ENCODE measurements at regions not wholly inside any gene's neighbourhood (a gene's known extent, or its start where the extent isn't known, plus 50 kb on each side); places are given as distances from the start of the nearest gene placed in this dataset.

DNA sequence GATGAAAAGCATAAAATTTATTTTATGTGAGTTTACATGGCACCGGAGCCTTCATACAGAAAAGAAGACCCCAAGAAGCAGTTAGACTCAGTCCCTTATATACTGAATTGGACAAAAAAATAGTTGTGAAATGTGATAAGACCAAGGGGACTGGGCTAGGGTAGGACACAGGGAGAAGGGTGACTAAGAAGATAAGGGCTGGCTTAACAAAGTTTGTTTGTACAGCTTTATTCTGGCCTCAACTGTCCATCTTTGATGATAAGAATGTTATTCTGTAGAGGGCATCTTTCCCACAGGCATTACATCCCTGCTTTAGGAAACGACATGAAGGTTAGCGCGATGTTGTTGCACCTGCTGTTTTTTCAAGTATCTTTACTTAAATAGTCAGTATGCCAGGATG is 86.5 kb downstream of the SEC61G start:
- H3K4me1 Mint-ChIP-seq: peaks cover 38% of the 10 kb centered on the region

DNA sequence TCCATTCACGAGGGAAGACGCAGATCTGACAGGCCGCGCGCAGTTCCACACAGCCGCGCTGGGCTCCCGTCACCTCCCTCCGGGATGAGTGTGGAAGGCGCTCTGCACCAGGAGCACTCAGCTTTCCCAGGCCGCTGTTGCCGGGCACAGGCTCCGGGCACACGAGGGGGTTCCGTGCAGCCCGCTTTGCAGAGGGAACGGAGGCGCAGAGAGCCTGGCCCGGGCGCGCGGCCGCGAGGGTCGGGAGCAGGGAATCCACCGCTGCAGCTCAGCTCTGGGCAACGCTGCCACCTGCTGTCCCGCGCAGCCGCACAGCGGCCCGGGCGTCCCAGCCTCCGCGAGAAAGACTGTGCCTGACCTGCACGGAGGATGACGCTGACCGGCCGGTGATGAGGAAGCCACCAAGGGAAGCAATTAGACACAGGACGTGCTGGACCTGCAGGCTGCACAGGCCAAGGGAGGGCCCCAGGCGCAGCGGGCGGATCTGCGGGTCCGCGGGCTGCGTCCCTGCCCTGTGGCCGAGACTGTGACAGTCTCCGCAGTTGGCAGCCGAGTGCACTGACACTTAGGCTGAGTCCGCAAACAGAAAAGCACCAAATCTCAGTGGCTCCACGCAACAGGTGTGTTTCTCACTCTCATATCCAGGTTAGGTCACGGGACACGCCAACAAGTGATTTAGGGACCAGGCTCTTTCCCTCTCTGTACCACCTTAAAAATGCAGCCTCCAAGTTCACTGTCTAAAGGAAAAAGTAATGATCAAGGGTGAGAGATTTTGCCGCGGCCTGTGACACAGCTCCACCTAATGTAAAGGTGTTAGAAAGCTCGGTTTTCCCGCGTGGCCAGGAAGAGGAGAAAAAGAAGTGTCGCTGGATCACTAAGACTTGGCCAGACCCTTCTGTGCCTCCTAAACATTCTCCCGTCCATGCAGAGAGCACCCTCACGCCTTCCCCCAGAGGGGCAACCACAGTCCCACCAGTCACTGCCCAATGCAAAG is 94.5 kb downstream of the SEC61G start:
- Mint-ChIP-seq H3K9me3 (peaks cover 22% of the 10 kb centered on the region), H3K27me3 (ENCODE audit: low read depth) (peaks cover 44% of the 10 kb centered on the region), H3K36me3 (peaks cover 16% of the 10 kb centered on the region), H3K27ac (no peak overlapping the region), H3K4me3 (peak overlapping the region; percentile 83), H3K4me1 (peaks cover 34% of the 10 kb centered on the region)
- peak; percentile 81 for DNase-seq (ENCODE audit: low spot score)
- ChIA-PET POLR2A (no interaction called here), CTCF (interaction anchor here (0.6 to 1.1 kb wide), 3 partner anchors 16 to 42 kb away, joined by 3 to 6 read pairs (median 3); no protein-coding TSS in a partner anchor)
- peak; percentile 90 for ATAC-seq
- TF ChIP-seq JUN (CRISPR knock-in tag; IDR thresholded peaks at IDR 0.05) (no peak), ZNF263 (CRISPR knock-in tag; IDR thresholded peaks at IDR 0.05; ENCODE audit: low read depth) (peak; percentile 64; the same call in 1 of the 2 replicates), SP1 (CRISPR knock-in tag; conservative IDR thresholded peaks at IDR 0.05) (peak; percentile 40; the same call in 1 of the 2 replicates), FOXP1 (CRISPR knock-in tag; IDR thresholded peaks at IDR 0.05; ENCODE audit: borderline replicate concordance) (peak; percentile 29; the same call in 1 of the 2 replicates)
- TF ChIP-seq, protein P1, sequence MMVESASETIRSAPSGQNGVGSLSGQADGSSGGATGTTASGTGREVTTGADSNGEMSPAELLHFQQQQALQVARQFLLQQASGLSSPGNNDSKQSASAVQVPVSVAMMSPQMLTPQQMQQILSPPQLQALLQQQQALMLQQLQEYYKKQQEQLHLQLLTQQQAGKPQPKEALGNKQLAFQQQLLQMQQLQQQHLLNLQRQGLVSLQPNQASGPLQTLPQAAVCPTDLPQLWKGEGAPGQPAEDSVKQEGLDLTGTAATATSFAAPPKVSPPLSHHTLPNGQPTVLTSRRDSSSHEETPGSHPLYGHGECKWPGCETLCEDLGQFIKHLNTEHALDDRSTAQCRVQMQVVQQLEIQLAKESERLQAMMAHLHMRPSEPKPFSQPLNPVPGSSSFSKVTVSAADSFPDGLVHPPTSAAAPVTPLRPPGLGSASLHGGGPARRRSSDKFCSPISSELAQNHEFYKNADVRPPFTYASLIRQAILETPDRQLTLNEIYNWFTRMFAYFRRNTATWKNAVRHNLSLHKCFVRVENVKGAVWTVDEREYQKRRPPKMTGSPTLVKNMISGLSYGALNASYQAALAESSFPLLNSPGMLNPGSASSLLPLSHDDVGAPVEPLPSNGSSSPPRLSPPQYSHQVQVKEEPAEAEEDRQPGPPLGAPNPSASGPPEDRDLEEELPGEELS (CRISPR knock-in tag; IDR thresholded peaks at IDR 0.05): peak; percentile 68; the same call in 1 of the 2 replicates
- TF ChIP-seq, protein P2, sequence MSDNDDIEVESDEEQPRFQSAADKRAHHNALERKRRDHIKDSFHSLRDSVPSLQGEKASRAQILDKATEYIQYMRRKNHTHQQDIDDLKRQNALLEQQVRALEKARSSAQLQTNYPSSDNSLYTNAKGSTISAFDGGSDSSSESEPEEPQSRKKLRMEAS (CRISPR knock-in tag; IDR thresholded peaks at IDR 0.05): peak; percentile 84
- TF ChIP-seq, protein P3, sequence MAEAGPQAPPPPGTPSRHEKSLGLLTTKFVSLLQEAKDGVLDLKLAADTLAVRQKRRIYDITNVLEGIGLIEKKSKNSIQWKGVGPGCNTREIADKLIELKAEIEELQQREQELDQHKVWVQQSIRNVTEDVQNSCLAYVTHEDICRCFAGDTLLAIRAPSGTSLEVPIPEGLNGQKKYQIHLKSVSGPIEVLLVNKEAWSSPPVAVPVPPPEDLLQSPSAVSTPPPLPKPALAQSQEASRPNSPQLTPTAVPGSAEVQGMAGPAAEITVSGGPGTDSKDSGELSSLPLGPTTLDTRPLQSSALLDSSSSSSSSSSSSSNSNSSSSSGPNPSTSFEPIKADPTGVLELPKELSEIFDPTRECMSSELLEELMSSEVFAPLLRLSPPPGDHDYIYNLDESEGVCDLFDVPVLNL (CRISPR knock-in tag; IDR thresholded peaks at IDR 0.05; ENCODE audit: borderline replicate concordance, low read depth): no peak

More for the DNA sequence above, 86.5 kb downstream of the SEC61G start:
- TF ChIP-seq ZNF423 (CRISPR knock-in tag; IDR thresholded peaks at IDR 0.05): no peak
- TF ChIP-seq, protein P4, sequence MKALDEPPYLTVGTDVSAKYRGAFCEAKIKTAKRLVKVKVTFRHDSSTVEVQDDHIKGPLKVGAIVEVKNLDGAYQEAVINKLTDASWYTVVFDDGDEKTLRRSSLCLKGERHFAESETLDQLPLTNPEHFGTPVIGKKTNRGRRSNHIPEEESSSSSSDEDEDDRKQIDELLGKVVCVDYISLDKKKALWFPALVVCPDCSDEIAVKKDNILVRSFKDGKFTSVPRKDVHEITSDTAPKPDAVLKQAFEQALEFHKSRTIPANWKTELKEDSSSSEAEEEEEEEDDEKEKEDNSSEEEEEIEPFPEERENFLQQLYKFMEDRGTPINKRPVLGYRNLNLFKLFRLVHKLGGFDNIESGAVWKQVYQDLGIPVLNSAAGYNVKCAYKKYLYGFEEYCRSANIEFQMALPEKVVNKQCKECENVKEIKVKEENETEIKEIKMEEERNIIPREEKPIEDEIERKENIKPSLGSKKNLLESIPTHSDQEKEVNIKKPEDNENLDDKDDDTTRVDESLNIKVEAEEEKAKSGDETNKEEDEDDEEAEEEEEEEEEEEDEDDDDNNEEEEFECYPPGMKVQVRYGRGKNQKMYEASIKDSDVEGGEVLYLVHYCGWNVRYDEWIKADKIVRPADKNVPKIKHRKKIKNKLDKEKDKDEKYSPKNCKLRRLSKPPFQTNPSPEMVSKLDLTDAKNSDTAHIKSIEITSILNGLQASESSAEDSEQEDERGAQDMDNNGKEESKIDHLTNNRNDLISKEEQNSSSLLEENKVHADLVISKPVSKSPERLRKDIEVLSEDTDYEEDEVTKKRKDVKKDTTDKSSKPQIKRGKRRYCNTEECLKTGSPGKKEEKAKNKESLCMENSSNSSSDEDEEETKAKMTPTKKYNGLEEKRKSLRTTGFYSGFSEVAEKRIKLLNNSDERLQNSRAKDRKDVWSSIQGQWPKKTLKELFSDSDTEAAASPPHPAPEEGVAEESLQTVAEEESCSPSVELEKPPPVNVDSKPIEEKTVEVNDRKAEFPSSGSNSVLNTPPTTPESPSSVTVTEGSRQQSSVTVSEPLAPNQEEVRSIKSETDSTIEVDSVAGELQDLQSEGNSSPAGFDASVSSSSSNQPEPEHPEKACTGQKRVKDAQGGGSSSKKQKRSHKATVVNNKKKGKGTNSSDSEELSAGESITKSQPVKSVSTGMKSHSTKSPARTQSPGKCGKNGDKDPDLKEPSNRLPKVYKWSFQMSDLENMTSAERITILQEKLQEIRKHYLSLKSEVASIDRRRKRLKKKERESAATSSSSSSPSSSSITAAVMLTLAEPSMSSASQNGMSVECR (CRISPR knock-in tag; IDR thresholded peaks at IDR 0.05; ENCODE audit: borderline replicate concordance): no peak
- TF ChIP-seq, protein P5, sequence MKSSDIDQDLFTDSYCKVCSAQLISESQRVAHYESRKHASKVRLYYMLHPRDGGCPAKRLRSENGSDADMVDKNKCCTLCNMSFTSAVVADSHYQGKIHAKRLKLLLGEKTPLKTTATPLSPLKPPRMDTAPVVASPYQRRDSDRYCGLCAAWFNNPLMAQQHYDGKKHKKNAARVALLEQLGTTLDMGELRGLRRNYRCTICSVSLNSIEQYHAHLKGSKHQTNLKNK (CRISPR knock-in tag; IDR thresholded peaks at IDR 0.05): no peak
- TF ChIP-seq ZBTB21 (CRISPR knock-in tag; IDR thresholded peaks at IDR 0.05; ENCODE audit: borderline replicate concordance): no peak
- TF ChIP-seq ZNF263 (CRISPR knock-in tag; IDR thresholded peaks at IDR 0.05; ENCODE audit: low read depth): no peak
- TF ChIP-seq CBFB (CRISPR knock-in tag; IDR thresholded peaks at IDR 0.05; ENCODE audit: low read depth): no peak
- TF ChIP-seq SOX15 (CRISPR knock-in tag; IDR thresholded peaks at IDR 0.05): no peak
- no peak for TF ChIP-seq GRHL2 (CRISPR knock-in tag; IDR thresholded peaks at IDR 0.05; ENCODE audit: insufficient replicate concordance, severe bottlenecking)
- TF ChIP-seq, protein P6, sequence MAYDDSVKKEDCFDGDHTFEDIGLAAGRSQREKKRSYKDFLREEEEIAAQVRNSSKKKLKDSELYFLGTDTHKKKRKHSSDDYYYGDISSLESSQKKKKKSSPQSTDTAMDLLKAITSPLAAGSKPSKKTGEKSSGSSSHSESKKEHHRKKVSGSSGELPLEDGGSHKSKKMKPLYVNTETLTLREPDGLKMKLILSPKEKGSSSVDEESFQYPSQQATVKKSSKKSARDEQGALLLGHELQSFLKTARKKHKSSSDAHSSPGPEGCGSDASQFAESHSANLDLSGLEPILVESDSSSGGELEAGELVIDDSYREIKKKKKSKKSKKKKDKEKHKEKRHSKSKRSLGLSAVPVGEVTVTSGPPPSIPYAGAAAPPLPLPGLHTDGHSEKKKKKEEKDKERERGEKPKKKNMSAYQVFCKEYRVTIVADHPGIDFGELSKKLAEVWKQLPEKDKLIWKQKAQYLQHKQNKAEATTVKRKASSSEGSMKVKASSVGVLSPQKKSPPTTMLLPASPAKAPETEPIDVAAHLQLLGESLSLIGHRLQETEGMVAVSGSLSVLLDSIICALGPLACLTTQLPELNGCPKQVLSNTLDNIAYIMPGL (CRISPR knock-in tag; IDR thresholded peaks at IDR 0.05): no peak
- TF ChIP-seq NR3C1 (CRISPR knock-in tag; conservative IDR thresholded peaks at IDR 0.05; ENCODE audit: low read depth): no peak
- TF ChIP-seq, protein P7, sequence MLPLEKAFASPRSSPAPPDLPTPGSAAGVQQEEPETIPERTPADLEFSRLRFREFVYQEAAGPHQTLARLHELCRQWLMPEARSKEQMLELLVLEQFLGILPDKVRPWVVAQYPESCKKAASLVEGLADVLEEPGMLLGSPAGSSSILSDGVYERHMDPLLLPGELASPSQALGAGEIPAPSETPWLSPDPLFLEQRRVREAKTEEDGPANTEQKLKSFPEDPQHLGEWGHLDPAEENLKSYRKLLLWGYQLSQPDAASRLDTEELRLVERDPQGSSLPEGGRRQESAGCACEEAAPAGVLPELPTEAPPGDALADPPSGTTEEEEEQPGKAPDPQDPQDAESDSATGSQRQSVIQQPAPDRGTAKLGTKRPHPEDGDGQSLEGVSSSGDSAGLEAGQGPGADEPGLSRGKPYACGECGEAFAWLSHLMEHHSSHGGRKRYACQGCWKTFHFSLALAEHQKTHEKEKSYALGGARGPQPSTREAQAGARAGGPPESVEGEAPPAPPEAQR (CRISPR knock-in tag; IDR thresholded peaks at IDR 0.05): no peak
- ChIA-PET CTCF (interaction anchor here (0.6 kb wide), 1 partner anchor 907 kb away, joined by 5 read pairs; no protein-coding TSS in a partner anchor), POLR2A (no interaction called here)
- ATAC-seq: no peak
- Mint-ChIP-seq H3K9me3 (peaks cover 11% of the 10 kb centered on the region), H3K36me3 (peaks cover 8% of the 10 kb centered on the region), H3K27ac (no peak overlapping the region), H3K4me3 (no peak overlapping the region), H3K27me3 (ENCODE audit: low read depth) (no peaks in the 10 kb centered on the region; the same call in 1 of the 2 replicates)
- DNase-seq (ENCODE audit: low spot score): no peak

Data from WTC11 (cell line).